ENCODE measurements at regions not wholly inside any gene's neighbourhood (a gene's known extent, or its start where the extent isn't known, plus 50 kb on each side); places are given as distances from the start of the nearest gene placed in this dataset.
"Not testable (repeated sequence)": the region's sequence is repeated elsewhere in the genome, so short reads cannot be mapped to it uniquely, and the experiment has no call there.

- no peak for DNase-seq
Observed at GRCh38 chr1:58251430-58252073, 295.0 kb downstream of the OMA1 start.

- no peak for DNase-seq
Observed at GRCh38 chr1:58250587-58250948, 296.0 kb downstream of the OMA1 start.

GRCh38 chr1:58249737-58250586 lies 296.6 kb downstream of the OMA1 start:
- DNase-seq = no peak

- DNase-seq = no peak
Observed at GRCh38 chr1:58249388-58249736, 297.2 kb downstream of the OMA1 start.

GRCh38 chr1:58248791-58249190 lies 297.7 kb downstream of the OMA1 start:
- no peak for DNase-seq

- DNase-seq = no peak
Observed at GRCh38 chr1:58248072-58248471, 298.5 kb downstream of the OMA1 start.

GRCh38 chr1:58246549-58246948 lies 300.0 kb downstream of the OMA1 start:
- DNase-seq = no peak

- DNase-seq = no peak
Observed at GRCh38 chr1:58244872-58245271, 301.7 kb downstream of the OMA1 start.

GRCh38 chr1:58238846-58239245 lies 307.7 kb downstream of the OMA1 start:
- DNase-seq = no peak

GRCh38 chr1:58233729-58234128 lies 312.8 kb downstream of the OMA1 start:
- no peak for DNase-seq

- DNase-seq = no peak
Observed at GRCh38 chr1:58231204-58231603, 315.3 kb downstream of the OMA1 start.

GRCh38 chr1:58227604-58228003 lies 318.9 kb downstream of the OMA1 start:
- no peak for DNase-seq

GRCh38 chr1:58223522-58223921 lies 323.0 kb downstream of the OMA1 start:
- DNase-seq = no peak

GRCh38 chr1:58220836-58221472 lies 325.6 kb downstream of the OMA1 start:
- DNase-seq = no peak

- DNase-seq = not testable (repeated sequence)
Observed at GRCh38 chr1:58216169-58216568, 330.4 kb downstream of the OMA1 start.

- DNase-seq = no peak
Observed at GRCh38 chr1:58214674-58215073, 331.9 kb downstream of the OMA1 start.

- DNase-seq = no peak
Observed at GRCh38 chr1:58211869-58212268, 334.7 kb downstream of the OMA1 start.

GRCh38 chr1:58209575-58209974 lies 337.0 kb downstream of the OMA1 start:
- DNase-seq = no peak

GRCh38 chr1:58206749-58207148 lies 339.8 kb downstream of the OMA1 start:
- DNase-seq = no peak

- no peak for DNase-seq
Observed at GRCh38 chr1:58204284-58204683, 342.2 kb downstream of the OMA1 start.

GRCh38 chr1:58201492-58202106 lies 344.9 kb downstream of the OMA1 start:
- no peak for DNase-seq

GRCh38 chr1:58200437-58200836 lies 346.1 kb downstream of the OMA1 start:
- DNase-seq = no peak

- DNase-seq = no peak
Observed at GRCh38 chr1:58197811-58198210, 348.7 kb downstream of the OMA1 start.
